GM23248 (cell line): ENCODE measurements at regions not wholly inside any gene's neighbourhood (a gene's known extent, or its start where the extent isn't known, plus 50 kb on each side); places are given as distances from the start of the nearest gene placed in this dataset.

Source experiments
- EZH2 ChIP-seq: fragments of 200-600 bp; sonication (generic); IDR thresholded peaks from 2 replicates; pipeline ENCODE4 v1.6.1; 2018; ENCODE audit warnings: antibody characterized with exemption, mild to moderate bottlenecking; ENCODE audit not compliant: insufficient read depth, poor library complexity, severe bottlenecking
- EZH2phosphoT487 ChIP-seq: fragments of 200-600 bp; sonication (generic); IDR thresholded peaks from 2 replicates; pipeline ENCODE4 v1.6.1; 2018; ENCODE audit warnings: antibody characterized with exemption, moderate library complexity, mild to moderate bottlenecking, low read depth; ENCODE audit not compliant: insufficient read depth

DNA sequence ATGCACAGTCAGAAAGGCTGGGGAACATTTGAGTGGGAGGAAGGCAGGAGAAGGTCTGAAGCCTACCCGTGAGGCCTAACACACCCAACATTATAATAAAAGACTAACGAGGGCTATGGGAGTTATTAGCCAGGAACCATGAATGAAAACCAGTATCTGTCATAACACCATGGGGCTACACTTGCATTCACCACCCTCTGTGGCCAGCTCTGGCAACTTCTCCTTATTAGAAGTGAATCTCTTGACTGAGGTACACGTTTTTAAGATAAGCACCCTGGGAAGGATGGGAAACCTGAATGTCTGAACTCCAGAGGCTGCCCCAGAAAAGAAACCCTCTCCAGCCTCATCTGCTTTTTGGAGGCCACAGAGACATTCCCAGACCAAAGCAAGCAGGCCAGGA is 204.3 kb upstream of the RAB4A start:
- no peak for TF ChIP-seq EZH2
- TF ChIP-seq EZH2phosphoT487, result no peak
